HG02798 (cell line): ENCODE measurements at regions not wholly inside any gene's neighbourhood (a gene's known extent, or its start where the extent isn't known, plus 50 kb on each side); places are given as distances from the start of the nearest gene placed in this dataset.
"Not testable (repeated sequence)": the region's sequence is repeated elsewhere in the genome, so short reads cannot be mapped to it uniquely, and the experiment has no call there.

ENCODE experiments used
- ATAC-seq: cut with Tn5 transposase; IDR thresholded peaks from one replicate; pipeline ENCODE4 v1.9.1; 2021; ENCODE audit warnings: mild to moderate bottlenecking; ENCODE audit not compliant: unreplicated experiment, poor library complexity

GRCh38 chr15:89023311-89023961, 64.8 kb upstream of the ABHD2 start:
- ATAC-seq, result no peak

GRCh38 chr15:89024418-89024817, 63.8 kb upstream of the ABHD2 start:
- ATAC-seq, result no peak

GRCh38 chr15:89026167-89026566, 62.1 kb upstream of the ABHD2 start:
- no peak for ATAC-seq

GRCh38 chr15:89028036-89028435, 60.2 kb upstream of the ABHD2 start:
- no peak for ATAC-seq

GRCh38 chr15:89030311-89030710, 57.9 kb upstream of the ABHD2 start:
- no peak for ATAC-seq

GRCh38 chr15:89031637-89032285, 56.5 kb upstream of the ABHD2 start:
- ATAC-seq, result not testable (repeated sequence)

GRCh38 chr15:89034305-89034704, 54.0 kb upstream of the ABHD2 start:
- ATAC-seq, result no peak

- no peak for ATAC-seq
Measured at GRCh38 chr15:89035150-89035549, 53.1 kb upstream of the ABHD2 start.

- ATAC-seq, result no peak
Measured at GRCh38 chr15:89035658-89036057, 52.6 kb upstream of the ABHD2 start.

- no peak for ATAC-seq
Measured at GRCh38 chr15:89038146-89038545, 50.1 kb upstream of the ABHD2 start.
